ENCODE measurements at regions not wholly inside any gene's neighbourhood (a gene's known extent, or its start where the extent isn't known, plus 50 kb on each side); places are given as distances from the start of the nearest gene placed in this dataset.

DNA sequence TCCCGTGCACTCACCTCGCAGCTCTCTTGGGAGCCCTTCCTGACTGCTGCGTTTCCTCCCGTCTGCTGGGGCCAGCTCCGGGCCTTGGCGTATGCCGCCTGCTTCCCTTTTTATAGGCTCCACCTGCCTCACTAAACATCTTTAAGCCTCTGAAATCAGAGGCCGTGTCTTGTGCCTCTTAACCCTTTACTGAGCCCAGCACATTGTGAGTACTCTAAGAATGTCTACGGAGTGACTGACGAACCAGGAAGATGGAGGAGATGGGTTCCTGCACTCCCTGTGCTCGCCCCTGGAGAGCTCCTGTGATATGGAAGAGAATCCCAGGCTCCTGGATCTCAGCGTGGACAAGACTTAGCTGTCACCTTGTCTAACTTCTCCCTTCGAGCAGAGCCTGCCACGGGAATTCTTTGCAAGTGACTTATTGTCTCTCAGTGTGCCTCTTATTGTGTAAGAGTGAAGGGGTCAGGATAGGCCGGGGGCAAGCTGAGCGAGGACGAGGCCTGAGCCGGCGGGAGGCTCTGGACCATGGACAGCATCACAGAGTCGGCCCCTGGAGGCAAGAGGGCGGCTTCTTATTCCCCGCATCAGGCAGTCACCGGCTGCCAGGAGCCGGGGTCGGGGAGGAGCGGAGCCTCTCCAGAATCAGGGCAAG is 70.9 kb upstream of the CCDC167 start:
- Histone ChIP-seq H3K4me3 (ENCODE audit: low read depth, low read length, poor library complexity, severe bottlenecking) (no peak overlapping the region), H3F3A (ENCODE audit: insufficient read depth, low read length) (no peaks in the 10 kb centered on the region), H3K9me2 (ENCODE audit: low read depth, low read length) (no peaks in the 10 kb centered on the region), H3K9ac (ENCODE audit: low read length) (no peak overlapping the region), H3K27me3 (ENCODE audit: insufficient read depth, low read length) (peaks cover 3% of the 10 kb centered on the region; the same call in 1 of the 2 replicates), H3K9me3 (ENCODE audit: low read length) (no peaks in the 10 kb centered on the region), H3K4me2 (ENCODE audit: low read length) (no peak overlapping the region), H3K4me1 (ENCODE audit: insufficient read depth, low read length, severe bottlenecking) (peaks cover 5% of the 10 kb centered on the region), H4K20me1 (ENCODE audit: insufficient read depth, low read length) (no peaks in the 10 kb centered on the region), H2AFZ (ENCODE audit: low read length) (no peak overlapping the region), H3K36me3 (ENCODE audit: insufficient read depth, low read length) (no peaks in the 10 kb centered on the region), H3K27ac (ENCODE audit: low read depth, low read length, poor library complexity, severe bottlenecking) (no peak overlapping the region), H3K79me2 (ENCODE audit: insufficient read depth, low read length) (no peaks in the 10 kb centered on the region)
- TF ChIP-seq, protein P1, sequence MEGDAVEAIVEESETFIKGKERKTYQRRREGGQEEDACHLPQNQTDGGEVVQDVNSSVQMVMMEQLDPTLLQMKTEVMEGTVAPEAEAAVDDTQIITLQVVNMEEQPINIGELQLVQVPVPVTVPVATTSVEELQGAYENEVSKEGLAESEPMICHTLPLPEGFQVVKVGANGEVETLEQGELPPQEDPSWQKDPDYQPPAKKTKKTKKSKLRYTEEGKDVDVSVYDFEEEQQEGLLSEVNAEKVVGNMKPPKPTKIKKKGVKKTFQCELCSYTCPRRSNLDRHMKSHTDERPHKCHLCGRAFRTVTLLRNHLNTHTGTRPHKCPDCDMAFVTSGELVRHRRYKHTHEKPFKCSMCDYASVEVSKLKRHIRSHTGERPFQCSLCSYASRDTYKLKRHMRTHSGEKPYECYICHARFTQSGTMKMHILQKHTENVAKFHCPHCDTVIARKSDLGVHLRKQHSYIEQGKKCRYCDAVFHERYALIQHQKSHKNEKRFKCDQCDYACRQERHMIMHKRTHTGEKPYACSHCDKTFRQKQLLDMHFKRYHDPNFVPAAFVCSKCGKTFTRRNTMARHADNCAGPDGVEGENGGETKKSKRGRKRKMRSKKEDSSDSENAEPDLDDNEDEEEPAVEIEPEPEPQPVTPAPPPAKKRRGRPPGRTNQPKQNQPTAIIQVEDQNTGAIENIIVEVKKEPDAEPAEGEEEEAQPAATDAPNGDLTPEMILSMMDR (IDR thresholded peaks at IDR 0.05; ENCODE audit: low read length): no peak
- TF ChIP-seq EZH2 (IDR thresholded peaks at IDR 0.05; ENCODE audit: borderline replicate concordance, low read length): no peak

DNA sequence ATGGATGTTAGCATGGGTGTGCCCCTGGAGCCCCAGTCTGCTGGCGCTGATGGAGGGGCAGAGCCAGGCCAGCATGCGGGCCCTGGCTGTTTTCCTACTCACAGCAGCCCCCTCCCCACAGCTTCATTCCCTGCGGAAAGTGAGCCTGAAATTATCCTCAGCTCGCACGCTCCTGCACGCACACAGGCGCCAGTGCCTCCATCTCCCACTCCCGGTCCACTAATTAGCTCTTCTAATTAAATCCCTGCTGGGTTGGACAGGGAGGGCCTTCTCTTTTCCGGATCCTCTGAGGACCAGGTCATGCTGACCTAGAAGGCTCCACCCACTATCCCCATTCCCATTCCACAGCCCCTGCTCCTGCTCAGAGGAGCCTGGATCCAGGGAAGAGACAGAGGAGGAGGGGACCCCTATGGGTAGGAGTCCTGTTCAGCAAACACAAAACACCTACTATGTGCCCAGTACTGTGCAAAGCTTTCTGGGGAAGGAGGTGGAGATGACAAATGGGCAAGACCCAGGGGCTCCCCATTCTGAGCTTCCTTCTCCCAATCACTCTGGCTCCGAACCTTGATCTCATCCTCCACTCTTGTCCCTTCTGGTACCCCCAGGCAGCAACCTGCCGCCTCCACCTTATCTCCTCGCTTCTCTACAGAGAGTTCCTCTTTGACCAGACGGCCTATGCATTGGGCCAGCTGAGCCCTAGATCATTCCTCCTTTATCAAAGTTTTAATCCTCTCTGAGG is 70.2 kb upstream of the CCDC167 start:
- Histone ChIP-seq H3F3A (ENCODE audit: insufficient read depth, low read length) (no peaks in the 10 kb centered on the region), H3K9me3 (ENCODE audit: low read length) (no peaks in the 10 kb centered on the region), H2AFZ (ENCODE audit: low read length) (no peak overlapping the region), H4K20me1 (ENCODE audit: insufficient read depth, low read length) (no peaks in the 10 kb centered on the region), H3K27me3 (ENCODE audit: insufficient read depth, low read length) (peaks cover 3% of the 10 kb centered on the region; the same call in 1 of the 2 replicates), H3K9me2 (ENCODE audit: low read depth, low read length) (no peaks in the 10 kb centered on the region), H3K79me2 (ENCODE audit: insufficient read depth, low read length) (no peaks in the 10 kb centered on the region), H3K36me3 (ENCODE audit: insufficient read depth, low read length) (no peaks in the 10 kb centered on the region), H3K27ac (ENCODE audit: low read depth, low read length, poor library complexity, severe bottlenecking) (no peak overlapping the region), H3K4me3 (ENCODE audit: low read depth, low read length, poor library complexity, severe bottlenecking) (no peak overlapping the region), H3K9ac (ENCODE audit: low read length) (no peak overlapping the region), H3K4me2 (ENCODE audit: low read length) (no peak overlapping the region), H3K4me1 (ENCODE audit: insufficient read depth, low read length, severe bottlenecking) (peaks cover 5% of the 10 kb centered on the region)
- no peak for TF ChIP-seq EZH2 (IDR thresholded peaks at IDR 0.05; ENCODE audit: borderline replicate concordance, low read length)
- TF ChIP-seq, protein P1 (IDR thresholded peaks at IDR 0.05; ENCODE audit: low read length): no peak

DNA sequence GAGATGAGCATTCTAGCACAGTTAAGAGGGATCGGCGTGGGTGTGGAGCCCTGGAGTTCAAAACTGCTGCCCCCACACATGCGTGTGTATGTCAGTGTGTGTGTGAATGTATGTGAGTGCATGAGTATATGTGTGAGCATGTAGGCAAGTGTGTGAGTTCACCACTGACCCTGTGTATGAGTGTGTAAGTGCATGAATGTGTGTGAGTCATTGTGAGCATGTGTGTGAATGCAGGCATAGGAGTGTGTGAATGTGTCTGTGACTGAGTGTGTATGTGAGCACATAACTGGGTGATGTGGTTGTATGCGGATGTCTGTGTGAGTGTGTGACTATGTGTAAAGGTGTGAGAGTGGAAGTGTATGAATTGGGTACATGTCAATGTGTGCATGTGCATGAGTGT is 69.6 kb upstream of the CCDC167 start:
- no peaks in the 10 kb centered on the region for H4K20me1 ChIP-seq (ENCODE audit: insufficient read depth, low read length)
- H2AFZ ChIP-seq (ENCODE audit: low read length): no peak overlapping the region
- H3K4me2 ChIP-seq (ENCODE audit: low read length): no peak overlapping the region
- no peaks in the 10 kb centered on the region for H3F3A ChIP-seq (ENCODE audit: insufficient read depth, low read length)
- H3K9me2 ChIP-seq (ENCODE audit: low read depth, low read length): no peaks in the 10 kb centered on the region
- peaks cover 3% of the 10 kb centered on the region; the same call in 1 of the 2 replicates for H3K27me3 ChIP-seq (ENCODE audit: insufficient read depth, low read length)
- no peaks in the 10 kb centered on the region for H3K79me2 ChIP-seq (ENCODE audit: insufficient read depth, low read length)
- H3K4me1 ChIP-seq (ENCODE audit: insufficient read depth, low read length, severe bottlenecking): peaks cover 5% of the 10 kb centered on the region
- H3K4me3 ChIP-seq (ENCODE audit: low read depth, low read length, poor library complexity, severe bottlenecking): no peak overlapping the region
- no peaks in the 10 kb centered on the region for H3K36me3 ChIP-seq (ENCODE audit: insufficient read depth, low read length)
- H3K9ac ChIP-seq (ENCODE audit: low read length): no peak overlapping the region
- TF ChIP-seq EZH2 (IDR thresholded peaks at IDR 0.05; ENCODE audit: borderline replicate concordance, low read length): no peak
- TF ChIP-seq, protein P1 (IDR thresholded peaks at IDR 0.05; ENCODE audit: low read length): no peak
- no peak overlapping the region for H3K27ac ChIP-seq (ENCODE audit: low read depth, low read length, poor library complexity, severe bottlenecking)
- no peaks in the 10 kb centered on the region for H3K9me3 ChIP-seq (ENCODE audit: low read length)
